Skin epidermis (tissue), 12 donors: ENCODE measurements at regions not wholly inside any gene's neighbourhood (a gene's known extent, or its start where the extent isn't known, plus 50 kb on each side); places are given as distances from the start of the nearest gene placed in this dataset.

Experiments used
- H3K27ac ChIP-seq, 21 experiments: fragments of 200-600 bp; sonication (generic) in 11 of 21; one replicate each; pipeline ENCODE4 v1.5.0; 2020; ENCODE audit warnings: mild to moderate bottlenecking in 3 of 21, inconsistent platforms in 2 of 21, moderate library complexity in 2 of 21
- H3K4me3 ChIP-seq, 7 experiments: fragments of 200-600 bp; sonication (generic) in 2 of 7; one replicate each; pipeline ENCODE4 v1.5.0; 2020; ENCODE audit warnings: inconsistent platforms in 2 of 7, mild to moderate bottlenecking in 2 of 7, moderate library complexity in 1 of 7

DNA sequence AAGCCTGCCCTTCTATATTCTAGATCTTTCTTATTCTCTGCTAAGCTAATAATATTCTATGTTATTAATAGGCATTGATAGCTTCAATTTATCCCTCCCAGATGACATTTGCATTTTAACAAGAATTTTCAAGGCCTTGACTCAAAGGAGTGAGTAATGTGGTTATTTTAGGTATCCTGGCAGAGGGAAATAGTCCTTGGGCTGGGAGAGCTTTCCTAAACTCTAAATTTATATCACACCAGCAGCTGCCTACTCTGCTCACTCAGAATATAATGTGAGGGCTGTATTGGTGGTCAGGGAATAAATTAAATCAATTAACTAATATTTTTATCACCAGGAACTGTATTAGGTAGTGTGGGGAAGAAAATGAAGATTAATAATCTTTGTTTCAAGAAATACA, 74.8 kb upstream of the ADAM23 start:
- H3K4me3 ChIP-seq = no peak overlapping the region
- H3K27ac ChIP-seq = no peak overlapping the region

DNA sequence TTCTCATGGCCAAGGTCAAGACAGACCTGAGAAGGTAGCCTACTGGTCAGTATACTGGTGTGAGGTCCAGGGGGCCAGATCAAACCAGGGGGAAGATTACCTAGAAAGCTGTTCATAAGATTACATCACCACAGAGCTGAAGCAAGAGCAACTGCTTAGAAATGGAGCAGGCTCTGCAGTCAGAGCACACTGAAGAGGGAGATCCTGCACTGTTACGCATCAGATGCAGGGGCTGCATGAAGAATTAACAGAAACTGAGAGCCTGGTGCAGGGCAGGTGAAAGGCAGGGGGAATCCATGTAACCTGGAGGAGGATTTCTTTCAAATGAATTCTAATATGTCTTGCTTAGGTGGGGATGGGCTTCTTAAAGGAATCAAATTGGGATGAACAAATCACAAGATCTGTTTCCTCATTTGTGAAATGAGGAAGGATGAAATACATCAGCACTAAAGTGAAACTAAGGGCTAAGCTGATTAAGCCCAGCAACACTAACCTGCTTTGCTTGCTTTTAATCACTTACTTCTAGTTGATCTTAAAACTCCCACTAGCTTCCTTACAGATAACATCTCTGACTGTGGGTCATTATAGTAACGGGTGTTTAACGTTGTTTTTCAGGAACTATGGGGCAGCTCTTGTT, 74.3 kb upstream of the ADAM23 start:
- Histone ChIP-seq H3K27ac (no peak overlapping the region), H3K4me3 (no peak overlapping the region)

DNA sequence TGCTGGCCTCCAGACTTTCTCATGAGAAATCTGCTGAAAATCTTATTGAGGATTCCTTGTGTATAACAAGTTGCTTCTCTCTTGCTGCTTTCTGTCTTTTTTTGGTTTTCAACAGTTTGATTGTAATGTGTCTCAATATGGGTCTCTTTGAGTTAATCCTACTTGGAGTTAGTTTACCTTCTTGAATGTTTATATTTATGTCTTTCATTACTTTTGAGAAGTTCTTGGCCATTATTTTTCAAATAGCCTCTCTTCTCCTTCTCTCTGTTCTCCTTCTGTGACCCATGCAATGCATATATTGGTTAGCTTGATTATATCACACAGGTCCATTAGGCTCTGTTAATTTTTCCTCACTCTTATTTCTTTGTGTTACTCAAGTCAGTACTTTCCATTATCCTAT, 67.4 kb upstream of the ADAM23 start:
- no peak overlapping the region for H3K4me3 ChIP-seq

DNA sequence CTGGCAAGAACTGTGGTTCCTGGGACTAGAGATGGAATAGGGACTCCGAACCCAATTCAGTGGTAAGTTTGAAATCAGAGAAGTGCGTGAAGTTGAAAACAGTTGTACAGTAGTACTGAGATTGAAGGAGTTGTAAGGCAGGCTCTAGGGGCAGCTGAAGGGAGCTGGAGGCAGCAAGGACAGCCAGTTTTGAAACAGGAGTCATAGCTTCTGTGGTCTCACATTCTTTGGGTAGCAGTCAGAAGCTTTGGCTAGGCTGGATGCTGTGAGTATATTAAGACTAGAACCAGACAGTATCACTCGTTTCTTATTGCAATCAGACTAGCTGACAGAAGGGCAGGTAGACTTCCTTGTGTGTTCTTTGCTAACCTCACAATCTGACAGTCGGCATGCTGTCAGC, 64.5 kb upstream of the ADAM23 start:
- Histone ChIP-seq H3K27ac (no peak overlapping the region), H3K4me3 (no peak overlapping the region)

More for the DNA sequence above, 67.4 kb upstream of the ADAM23 start:
- no peak overlapping the region for H3K27ac ChIP-seq

DNA sequence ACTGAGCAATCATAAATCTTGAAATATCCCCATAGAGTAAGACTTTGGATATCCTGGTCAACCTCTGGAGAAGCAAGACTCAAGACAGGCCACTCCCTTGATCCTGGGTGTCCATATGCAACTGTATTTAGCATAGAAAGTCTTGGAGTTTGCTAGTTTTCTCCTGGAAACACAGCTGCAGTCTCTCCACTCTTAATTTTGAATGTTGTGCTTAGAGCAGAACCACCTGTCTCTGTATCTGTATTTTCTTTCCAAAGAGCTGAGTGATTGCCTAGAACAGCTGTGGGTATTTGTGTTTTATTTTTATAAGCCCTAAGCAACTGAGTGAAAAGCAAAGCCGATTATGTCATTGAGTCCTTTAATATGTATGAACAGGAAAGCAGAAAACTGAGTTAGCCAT, 64.1 kb upstream of the ADAM23 start:
- H3K27ac ChIP-seq = no peak overlapping the region
- H3K4me3 ChIP-seq = no peak overlapping the region

DNA sequence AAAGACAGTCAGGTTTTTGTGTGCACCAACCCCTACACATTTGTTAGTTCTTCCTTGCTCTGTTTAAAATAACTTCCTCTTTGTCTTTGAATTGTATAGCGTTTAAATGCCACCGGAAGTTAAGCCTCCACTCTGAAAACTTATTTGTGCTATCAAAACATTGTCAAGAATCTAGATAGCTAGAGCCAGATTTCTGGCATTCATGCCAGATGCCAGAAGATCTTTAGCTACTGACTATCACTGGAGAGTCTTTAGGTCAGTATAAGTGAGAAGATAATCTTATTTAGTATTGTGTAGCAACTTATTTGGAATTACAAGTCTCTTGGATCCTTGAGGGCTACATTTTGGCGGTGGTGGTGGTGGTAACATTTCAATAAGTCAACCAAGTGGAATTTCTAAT, 63.4 kb upstream of the ADAM23 start:
- H3K4me3 ChIP-seq = no peak overlapping the region
- H3K27ac ChIP-seq = no peak overlapping the region

DNA sequence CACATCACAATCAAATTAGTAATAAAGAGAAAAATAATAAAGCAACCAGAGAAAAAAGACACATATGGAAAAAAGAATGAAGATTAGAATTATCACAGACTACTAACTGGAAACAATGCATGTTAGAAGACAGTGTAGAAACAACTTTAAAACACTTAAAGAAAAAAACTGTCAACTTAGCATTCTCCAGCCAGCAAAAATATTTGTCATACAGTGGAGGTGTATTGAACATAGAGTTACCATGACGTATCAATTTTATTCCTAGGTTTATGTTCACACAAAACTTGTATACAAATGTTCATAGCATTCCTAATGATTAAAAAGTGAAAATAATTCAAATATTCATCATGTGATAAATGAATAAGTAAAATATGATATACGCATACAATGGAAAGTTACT, 61.5 kb upstream of the ADAM23 start:
- no peak overlapping the region for H3K27ac ChIP-seq
- no peak overlapping the region for H3K4me3 ChIP-seq

DNA sequence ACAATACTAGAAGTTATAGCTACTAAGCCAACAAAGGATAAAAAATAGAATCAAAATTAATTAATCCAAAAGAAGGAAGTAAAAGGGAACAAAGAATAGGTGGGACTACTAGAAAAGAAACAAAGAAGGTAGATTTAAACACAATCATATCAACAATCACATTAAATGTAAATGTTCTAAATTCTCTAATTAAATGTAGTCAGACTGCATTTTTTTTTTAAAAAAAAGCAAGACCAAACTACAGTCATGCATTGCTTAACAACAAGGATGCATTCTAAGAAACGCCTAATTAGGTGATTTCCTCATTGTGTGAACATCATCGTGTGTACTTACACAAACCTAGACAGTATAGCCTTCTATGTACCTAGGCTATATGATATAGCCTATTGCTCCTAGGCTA, 59.7 kb upstream of the ADAM23 start:
- no peak overlapping the region for H3K4me3 ChIP-seq
- no peak overlapping the region for H3K27ac ChIP-seq

DNA sequence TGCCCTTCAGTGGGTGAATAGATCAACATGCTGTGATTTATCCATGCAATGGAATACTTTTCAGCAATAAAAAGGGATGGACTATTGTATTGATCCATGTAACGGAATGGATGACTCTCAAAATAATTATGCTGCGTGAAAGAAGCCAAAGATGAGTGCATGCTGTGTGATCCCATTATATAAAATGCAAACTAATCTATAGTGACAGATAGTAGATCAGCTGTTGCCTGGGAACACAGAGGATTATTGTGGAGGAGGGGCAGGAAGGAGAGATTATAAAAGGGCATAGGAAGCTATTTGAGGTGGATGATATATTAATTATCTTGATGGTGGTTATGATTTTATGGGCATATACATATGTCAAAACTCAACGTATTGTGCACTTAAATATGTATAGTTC, 55.5 kb upstream of the ADAM23 start:
- Histone ChIP-seq H3K4me3 (no peak overlapping the region), H3K27ac (no peak overlapping the region)

DNA sequence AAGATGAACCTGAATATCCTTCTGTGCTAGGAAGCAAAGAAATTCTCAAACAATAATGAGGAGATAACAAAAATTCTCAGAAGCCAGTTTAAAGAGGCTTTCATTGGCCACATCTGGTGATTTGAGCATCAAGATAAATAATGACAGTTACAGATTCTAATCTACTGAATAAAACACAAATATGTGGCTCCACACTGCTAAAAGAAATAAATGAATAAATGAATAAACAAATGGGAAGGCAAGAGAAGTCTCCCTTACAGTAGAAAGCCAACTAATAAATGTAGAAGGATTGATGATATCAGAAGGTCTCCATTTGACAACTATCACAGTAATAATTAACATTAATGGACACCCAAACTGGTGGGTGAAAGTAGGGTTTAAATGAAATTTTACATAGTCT, 54.6 kb upstream of the ADAM23 start:
- H3K4me3 ChIP-seq = no peak overlapping the region
- no peak overlapping the region for H3K27ac ChIP-seq

DNA sequence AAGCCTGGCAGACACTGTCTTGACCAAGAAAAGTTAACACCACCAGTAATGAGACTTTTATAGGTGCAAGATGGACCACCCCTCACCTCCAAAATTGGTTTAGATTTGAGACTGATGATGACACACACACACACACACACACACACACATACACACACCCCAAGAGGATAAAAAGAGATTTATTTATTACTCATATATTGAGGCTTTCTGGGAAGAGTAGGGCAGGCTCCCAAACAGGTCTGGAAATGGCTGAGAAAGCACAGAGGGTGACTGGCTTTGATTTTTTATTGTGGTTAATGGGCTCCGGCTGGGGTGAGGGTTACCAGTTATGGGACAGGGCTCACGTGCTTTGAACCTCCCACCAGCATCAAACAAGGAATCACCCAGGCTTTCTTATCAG, 54.2 kb upstream of the ADAM23 start:
- Histone ChIP-seq H3K27ac (peak overlapping the region in 1 of 21 experiments; percentile 14), H3K4me3 (no peak overlapping the region)

DNA sequence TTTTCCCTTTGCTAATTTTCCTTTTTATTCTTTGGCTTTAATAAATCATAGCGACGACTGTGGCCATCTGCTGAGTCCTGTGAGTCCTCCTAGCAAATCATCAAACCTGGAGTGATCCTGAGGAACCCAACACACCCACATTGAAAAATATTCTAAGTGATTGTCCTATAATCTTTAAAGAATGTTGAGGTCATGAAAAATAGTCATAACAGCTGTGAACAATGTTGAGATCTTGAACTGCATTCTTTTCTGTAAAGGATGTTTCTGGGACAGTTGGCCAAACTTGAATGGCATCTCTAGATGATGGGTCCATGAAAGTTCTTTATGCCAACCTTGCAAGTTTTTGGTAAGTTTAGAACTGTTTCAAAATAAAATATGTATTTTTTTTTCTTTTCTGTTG, 53.2 kb upstream of the ADAM23 start:
- Histone ChIP-seq H3K27ac (no peak overlapping the region), H3K4me3 (no peak overlapping the region)

DNA sequence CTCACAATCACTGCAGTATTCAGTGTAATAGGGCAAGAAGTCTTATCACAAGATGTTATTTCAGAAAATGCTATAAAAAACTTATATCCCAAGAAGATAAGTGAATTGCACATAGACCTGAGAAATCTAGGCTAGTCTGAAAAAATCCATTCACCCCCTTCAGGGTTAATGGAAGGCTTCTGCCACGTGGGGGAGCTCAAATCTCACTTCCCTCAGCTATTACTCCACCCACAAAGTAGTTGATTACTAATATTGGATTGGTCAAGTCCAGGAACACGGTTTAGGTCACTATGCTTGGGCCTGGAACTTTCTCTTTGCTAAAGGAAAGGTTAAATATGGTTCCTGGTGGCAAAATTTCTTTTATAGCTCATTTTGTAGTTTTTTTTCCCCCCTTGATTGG, 51.2 kb upstream of the ADAM23 start:
- no peak overlapping the region for H3K27ac ChIP-seq
- H3K4me3 ChIP-seq = no peak overlapping the region
